H1 (cell line): ENCODE measurements at regions not wholly inside any gene's neighbourhood (a gene's known extent, or its start where the extent isn't known, plus 50 kb on each side); places are given as distances from the start of the nearest gene placed in this dataset.

Experiments
- TAF7 ChIP-seq: optimal IDR thresholded peaks from 2 replicates; pipeline ENCODE3; 2011; ENCODE audit warnings: low read depth, mild to moderate bottlenecking, inconsistent platforms, low read length, moderate library complexity, borderline replicate concordance

DNA sequence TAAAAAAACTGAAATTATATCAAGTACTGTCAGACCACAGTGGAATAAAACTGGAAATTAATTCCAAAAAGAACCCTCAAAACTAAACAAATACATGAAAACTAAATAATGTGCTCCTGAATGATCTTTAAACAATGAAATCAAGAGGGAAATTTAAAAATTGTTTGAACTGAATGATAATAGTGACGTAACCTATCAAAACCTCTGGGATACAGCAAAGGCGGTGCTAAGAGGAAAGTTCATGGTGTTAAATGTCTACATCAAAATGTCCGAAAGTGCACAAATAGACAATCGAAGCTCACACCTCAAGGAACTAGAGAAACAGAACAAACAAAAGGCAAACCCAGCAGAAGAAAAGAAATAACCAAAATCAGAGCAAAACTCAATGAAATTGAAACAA is 70.8 kb upstream of the TUBA3C start (continued):
- TF ChIP-seq TAF7 = no peak
